ENCODE measurements at regions not wholly inside any gene's neighbourhood (a gene's known extent, or its start where the extent isn't known, plus 50 kb on each side); places are given as distances from the start of the nearest gene placed in this dataset.

GRCh38 chr3:197392961-197393360 lies 94.5 kb upstream of the DLG1 start (continued):
- TF ChIP-seq CUX1 (IDR thresholded peaks at IDR 0.05; ENCODE audit: insufficient replicate concordance, low read depth, low read length) (no peak), PKNOX1 (IDR thresholded peaks at IDR 0.05) (no peak), SREBF2 (IDR thresholded peaks at IDR 0.05; ENCODE audit: low read length) (no peak), NFYB (IDR thresholded peaks at IDR 0.05; ENCODE audit: insufficient read depth, low read depth, low read length) (no peak), SMAD1 (IDR thresholded peaks at IDR 0.05; ENCODE audit: low read depth, partially characterized antibody) (no peak), ZZZ3 (IDR thresholded peaks at IDR 0.05; ENCODE audit: control insufficient read depth, insufficient read length, low read depth) (no peak), WRNIP1 (IDR thresholded peaks at IDR 0.05; ENCODE audit: borderline replicate concordance, low read depth, low read length) (no peak)

Data from GM12878 (cell line).